ENCODE measurements at regions not wholly inside any gene's neighbourhood (a gene's known extent, or its start where the extent isn't known, plus 50 kb on each side); places are given as distances from the start of the nearest gene placed in this dataset.

DNA sequence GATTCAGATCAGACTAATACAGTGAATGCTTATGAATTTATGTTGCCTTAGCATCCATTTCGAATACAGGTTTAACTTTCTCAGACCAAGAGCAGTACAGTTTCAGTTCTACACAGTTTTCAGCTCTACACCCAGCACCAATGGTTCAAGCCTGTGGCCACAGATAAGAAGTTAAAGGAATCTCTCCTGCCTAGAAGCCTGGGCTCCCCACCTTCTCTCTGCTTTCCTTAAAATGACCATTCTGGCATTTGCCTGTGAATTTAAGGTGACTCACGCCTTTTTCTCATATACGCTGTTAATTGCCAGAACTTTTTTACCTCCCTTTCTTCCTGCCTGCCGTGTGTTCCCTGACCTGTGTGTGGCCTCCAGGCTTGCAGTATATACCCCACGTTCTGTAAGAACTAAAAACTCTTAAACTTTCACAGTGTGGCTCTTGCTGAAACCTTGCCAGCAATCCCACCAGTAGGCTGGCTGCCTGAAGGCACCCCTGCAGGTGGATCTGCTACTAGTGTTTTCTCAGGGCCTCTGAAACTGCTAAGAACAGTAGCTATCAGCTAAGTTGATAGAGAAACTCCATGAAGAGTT is 692.8 kb upstream of the CDH18 start:
- Histone ChIP-seq H3K9me2 (replicated peaks; ENCODE audit: insufficient read depth, low read length) (no peaks in the 10 kb centered on the region), H3K27ac (ENCODE audit: low read length) (no peak overlapping the region), H3K9ac (ENCODE audit: low read length) (no peak overlapping the region), H3K79me2 (ENCODE audit: low read length) (no peaks in the 10 kb centered on the region), H3K4me1 (ENCODE audit: low read length) (peaks cover 15% of the 10 kb centered on the region), H3K27me3 (replicated peaks; ENCODE audit: insufficient read depth, low read length) (no peaks in the 10 kb centered on the region), H3K4me2 (ENCODE audit: low read depth, low read length) (no peak overlapping the region), H3K9me3 (replicated peaks; ENCODE audit: insufficient read depth, low read length) (no peaks in the 10 kb centered on the region), H4K20me1 (ENCODE audit: insufficient read depth, low read length) (no peaks in the 10 kb centered on the region), H2AFZ (ENCODE audit: low read length) (no peak overlapping the region), H3K36me3 (replicated peaks; ENCODE audit: insufficient read depth, low read length) (no peaks in the 10 kb centered on the region), H3F3A (ENCODE audit: insufficient read depth, low read length) (no peaks in the 10 kb centered on the region; the same call in 1 of the 2 replicates), H3K4me3 (ENCODE audit: low read length) (no peak overlapping the region)
- TF ChIP-seq EZH2 (optimal IDR thresholded peaks at IDR 0.05; ENCODE audit: low read depth, low read length): no peak
- TF ChIP-seq EZH2phosphoT487 (IDR thresholded peaks at IDR 0.05; ENCODE audit: low read length): no peak
- peak; percentile 38 for DNase-seq

DNA sequence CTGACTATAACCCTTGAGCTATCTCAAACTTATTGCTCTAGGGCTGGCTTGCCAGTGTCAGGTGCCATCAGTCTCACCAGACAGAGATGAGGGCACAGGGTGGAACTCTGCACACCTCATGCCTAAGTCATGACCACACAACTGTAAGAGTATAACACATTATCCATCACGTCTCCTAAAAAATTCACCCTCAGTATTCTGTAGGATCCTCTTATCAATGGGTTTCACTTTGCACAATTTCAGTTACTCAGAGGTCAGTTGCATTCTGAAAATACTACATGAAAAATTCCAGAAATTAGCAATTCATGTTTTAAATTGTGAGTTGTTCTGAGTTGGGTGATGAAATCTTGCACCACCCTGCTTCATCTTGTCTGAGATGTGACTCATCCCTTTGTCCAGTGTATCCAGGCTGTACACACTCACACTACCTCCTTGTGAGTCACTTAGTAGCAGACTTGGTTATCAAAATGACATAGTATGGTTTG is 690.9 kb upstream of the CDH18 start:
- no peak for DNase-seq
- Histone ChIP-seq H4K20me1 (ENCODE audit: insufficient read depth, low read length) (no peaks in the 10 kb centered on the region), H3F3A (ENCODE audit: insufficient read depth, low read length) (no peaks in the 10 kb centered on the region; the same call in 1 of the 2 replicates), H3K4me2 (ENCODE audit: low read depth, low read length) (no peak overlapping the region), H3K4me3 (ENCODE audit: low read length) (no peak overlapping the region), H3K9ac (ENCODE audit: low read length) (no peak overlapping the region), H3K4me1 (ENCODE audit: low read length) (peaks cover 15% of the 10 kb centered on the region), H2AFZ (ENCODE audit: low read length) (no peak overlapping the region), H3K9me2 (replicated peaks; ENCODE audit: insufficient read depth, low read length) (no peaks in the 10 kb centered on the region), H3K27ac (ENCODE audit: low read length) (no peak overlapping the region), H3K27me3 (replicated peaks; ENCODE audit: insufficient read depth, low read length) (no peaks in the 10 kb centered on the region), H3K36me3 (replicated peaks; ENCODE audit: insufficient read depth, low read length) (no peaks in the 10 kb centered on the region), H3K79me2 (ENCODE audit: low read length) (no peaks in the 10 kb centered on the region), H3K9me3 (replicated peaks; ENCODE audit: insufficient read depth, low read length) (no peaks in the 10 kb centered on the region)
- TF ChIP-seq EZH2phosphoT487 (IDR thresholded peaks at IDR 0.05; ENCODE audit: low read length): no peak
- no peak for TF ChIP-seq EZH2 (optimal IDR thresholded peaks at IDR 0.05; ENCODE audit: low read depth, low read length)
- TF ChIP-seq, protein P1, sequence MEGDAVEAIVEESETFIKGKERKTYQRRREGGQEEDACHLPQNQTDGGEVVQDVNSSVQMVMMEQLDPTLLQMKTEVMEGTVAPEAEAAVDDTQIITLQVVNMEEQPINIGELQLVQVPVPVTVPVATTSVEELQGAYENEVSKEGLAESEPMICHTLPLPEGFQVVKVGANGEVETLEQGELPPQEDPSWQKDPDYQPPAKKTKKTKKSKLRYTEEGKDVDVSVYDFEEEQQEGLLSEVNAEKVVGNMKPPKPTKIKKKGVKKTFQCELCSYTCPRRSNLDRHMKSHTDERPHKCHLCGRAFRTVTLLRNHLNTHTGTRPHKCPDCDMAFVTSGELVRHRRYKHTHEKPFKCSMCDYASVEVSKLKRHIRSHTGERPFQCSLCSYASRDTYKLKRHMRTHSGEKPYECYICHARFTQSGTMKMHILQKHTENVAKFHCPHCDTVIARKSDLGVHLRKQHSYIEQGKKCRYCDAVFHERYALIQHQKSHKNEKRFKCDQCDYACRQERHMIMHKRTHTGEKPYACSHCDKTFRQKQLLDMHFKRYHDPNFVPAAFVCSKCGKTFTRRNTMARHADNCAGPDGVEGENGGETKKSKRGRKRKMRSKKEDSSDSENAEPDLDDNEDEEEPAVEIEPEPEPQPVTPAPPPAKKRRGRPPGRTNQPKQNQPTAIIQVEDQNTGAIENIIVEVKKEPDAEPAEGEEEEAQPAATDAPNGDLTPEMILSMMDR (IDR thresholded peaks at IDR 0.05; ENCODE audit: low read length): no peak

DNA sequence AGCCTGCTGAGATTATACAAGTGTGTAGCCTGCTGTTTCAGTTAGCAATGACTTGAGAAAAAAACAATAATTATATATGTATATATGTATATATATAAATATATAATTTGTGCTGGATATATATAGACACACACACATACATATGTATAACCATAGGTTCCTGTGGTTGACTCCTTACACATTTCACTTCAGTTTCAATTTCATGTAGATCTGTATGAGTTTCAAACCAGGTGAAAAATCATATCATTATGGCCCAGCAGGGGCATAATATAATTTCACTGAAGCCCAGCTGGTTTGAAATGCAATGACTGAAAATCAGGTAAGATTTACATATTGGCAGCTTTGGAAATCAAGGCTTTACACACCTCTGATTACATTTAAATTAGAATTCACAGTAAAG is 690.4 kb upstream of the CDH18 start:
- peaks cover 15% of the 10 kb centered on the region for H3K4me1 ChIP-seq (ENCODE audit: low read length)
- H3K4me2 ChIP-seq (ENCODE audit: low read depth, low read length): no peak overlapping the region
- H3K9me3 ChIP-seq (replicated peaks; ENCODE audit: insufficient read depth, low read length): no peaks in the 10 kb centered on the region
- no peak overlapping the region for H2AFZ ChIP-seq (ENCODE audit: low read length)
- no peaks in the 10 kb centered on the region for H3K79me2 ChIP-seq (ENCODE audit: low read length)
- no peaks in the 10 kb centered on the region; the same call in 1 of the 2 replicates for H3F3A ChIP-seq (ENCODE audit: insufficient read depth, low read length)
- H4K20me1 ChIP-seq (ENCODE audit: insufficient read depth, low read length): no peaks in the 10 kb centered on the region
- TF ChIP-seq EZH2 (optimal IDR thresholded peaks at IDR 0.05; ENCODE audit: low read depth, low read length) (no peak), EZH2phosphoT487 (IDR thresholded peaks at IDR 0.05; ENCODE audit: low read length) (no peak)
- TF ChIP-seq, protein P1 (IDR thresholded peaks at IDR 0.05; ENCODE audit: low read length): no peak; the same call in 1 of the 2 replicates
- no peak overlapping the region for H3K27ac ChIP-seq (ENCODE audit: low read length)
- no peaks in the 10 kb centered on the region for H3K36me3 ChIP-seq (replicated peaks; ENCODE audit: insufficient read depth, low read length)
- H3K4me3 ChIP-seq (ENCODE audit: low read length): no peak overlapping the region
- no peaks in the 10 kb centered on the region for H3K9me2 ChIP-seq (replicated peaks; ENCODE audit: insufficient read depth, low read length)
- no peak overlapping the region for H3K9ac ChIP-seq (ENCODE audit: low read length)
- no peaks in the 10 kb centered on the region for H3K27me3 ChIP-seq (replicated peaks; ENCODE audit: insufficient read depth, low read length)
- peak; percentile 60 for DNase-seq

DNA sequence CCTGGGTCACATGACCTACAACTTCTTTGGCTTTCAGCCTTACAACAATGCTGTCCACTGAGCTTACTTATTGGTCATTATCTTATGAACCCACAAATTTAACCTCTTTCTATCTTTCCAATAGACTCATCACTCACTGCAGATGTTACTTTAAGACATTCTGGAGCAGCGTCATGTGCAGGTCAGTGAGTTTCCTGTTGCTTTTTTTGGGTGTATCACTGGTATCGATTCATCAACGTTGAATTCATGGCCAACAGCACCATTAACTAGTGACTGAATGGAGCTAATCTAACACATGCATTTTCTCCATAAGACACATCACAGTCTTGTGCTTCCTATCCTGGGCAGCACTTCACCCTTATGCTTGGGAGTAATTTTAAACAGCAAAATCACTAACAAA is 672.6 kb upstream of the CDH18 start:
- Histone ChIP-seq H3K4me1 (ENCODE audit: low read length) (0 out of 2 replicates have a peak, but pooled peaks cover 5% of the 10 kb centered on the region), H2AFZ (ENCODE audit: low read length) (0 out of 2 replicates have a peak overlapping the region, but pooled peaks have one; percentile 15), H3F3A (ENCODE audit: insufficient read depth, low read length) (no peaks in the 10 kb centered on the region), H3K27ac (ENCODE audit: low read length) (no peak overlapping the region), H3K4me2 (ENCODE audit: low read depth, low read length) (no peak overlapping the region), H3K27me3 (replicated peaks; ENCODE audit: insufficient read depth, low read length) (no peaks in the 10 kb centered on the region), H3K4me3 (ENCODE audit: low read length) (no peak overlapping the region), H3K79me2 (ENCODE audit: low read length) (no peaks in the 10 kb centered on the region), H3K9me3 (replicated peaks; ENCODE audit: insufficient read depth, low read length) (no peaks in the 10 kb centered on the region), H3K9ac (ENCODE audit: low read length) (no peak overlapping the region), H4K20me1 (ENCODE audit: insufficient read depth, low read length) (no peaks in the 10 kb centered on the region), H3K36me3 (replicated peaks; ENCODE audit: insufficient read depth, low read length) (no peaks in the 10 kb centered on the region), H3K9me2 (replicated peaks; ENCODE audit: insufficient read depth, low read length) (no peaks in the 10 kb centered on the region)
- peak; percentile 30 for DNase-seq
- TF ChIP-seq EZH2 (optimal IDR thresholded peaks at IDR 0.05; ENCODE audit: low read depth, low read length) (no peak), EZH2phosphoT487 (IDR thresholded peaks at IDR 0.05; ENCODE audit: low read length) (no peak)
- TF ChIP-seq, protein P1 (IDR thresholded peaks at IDR 0.05; ENCODE audit: low read length): no peak

Measured in MM.1S (cell line).